Fibroblast of lung (primary cell): ENCODE measurements at regions not wholly inside any gene's neighbourhood (a gene's known extent, or its start where the extent isn't known, plus 50 kb on each side); places are given as distances from the start of the nearest gene placed in this dataset.

Experiments used
- EZH2 ChIP-seq: IDR thresholded peaks from 2 replicates; pipeline ENCODE4 v1.5.1; 2012; ENCODE audit warnings: low read length, control low read depth, mild to moderate bottlenecking; ENCODE audit errors: missing control alignments
- TF ChIP-seq, protein P1 (sequence below), 2 donors: IDR thresholded peaks in 1 of 2; conservative IDR thresholded peaks in 1 of 2; 1 replicate in 1 of 2; 2 replicates in 1 of 2; pipeline ENCODE4 v1.5.1; 2011 to 2012; ENCODE audit warnings: low read length in 2 of 2, control low read depth in 1 of 2, inconsistent platforms in 1 of 2, low read depth in 1 of 2, mild to moderate bottlenecking in 1 of 2

DNA sequence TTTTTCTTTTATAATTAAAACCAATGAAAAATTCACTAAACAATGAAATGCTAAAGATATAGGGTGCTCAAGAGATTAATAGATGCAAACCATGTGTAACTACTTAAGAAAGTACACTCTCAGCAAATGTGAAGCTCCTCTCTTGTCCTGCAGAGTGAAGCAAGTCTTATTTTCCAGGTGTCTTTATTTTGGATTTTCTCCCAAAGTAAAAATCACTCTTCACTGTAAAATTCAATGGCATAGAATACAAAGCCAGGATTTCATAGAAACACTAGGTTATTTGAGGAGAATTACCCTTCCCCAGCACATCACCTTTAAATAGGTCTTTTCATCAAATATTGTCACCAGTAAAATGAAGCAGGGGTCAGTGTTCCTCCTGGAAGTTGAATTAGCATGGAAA lies 57.0 kb upstream of the GIMD1 start:
- TF ChIP-seq, protein P1, sequence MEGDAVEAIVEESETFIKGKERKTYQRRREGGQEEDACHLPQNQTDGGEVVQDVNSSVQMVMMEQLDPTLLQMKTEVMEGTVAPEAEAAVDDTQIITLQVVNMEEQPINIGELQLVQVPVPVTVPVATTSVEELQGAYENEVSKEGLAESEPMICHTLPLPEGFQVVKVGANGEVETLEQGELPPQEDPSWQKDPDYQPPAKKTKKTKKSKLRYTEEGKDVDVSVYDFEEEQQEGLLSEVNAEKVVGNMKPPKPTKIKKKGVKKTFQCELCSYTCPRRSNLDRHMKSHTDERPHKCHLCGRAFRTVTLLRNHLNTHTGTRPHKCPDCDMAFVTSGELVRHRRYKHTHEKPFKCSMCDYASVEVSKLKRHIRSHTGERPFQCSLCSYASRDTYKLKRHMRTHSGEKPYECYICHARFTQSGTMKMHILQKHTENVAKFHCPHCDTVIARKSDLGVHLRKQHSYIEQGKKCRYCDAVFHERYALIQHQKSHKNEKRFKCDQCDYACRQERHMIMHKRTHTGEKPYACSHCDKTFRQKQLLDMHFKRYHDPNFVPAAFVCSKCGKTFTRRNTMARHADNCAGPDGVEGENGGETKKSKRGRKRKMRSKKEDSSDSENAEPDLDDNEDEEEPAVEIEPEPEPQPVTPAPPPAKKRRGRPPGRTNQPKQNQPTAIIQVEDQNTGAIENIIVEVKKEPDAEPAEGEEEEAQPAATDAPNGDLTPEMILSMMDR (conservative IDR thresholded peaks at IDR 0.05 in 1 of 2, IDR thresholded peaks at IDR 0.05 in 1 of 2; ENCODE audit: low read depth in 1 of 2, low read length in 2 of 2), result no peak
- no peak for TF ChIP-seq EZH2
